ENCODE measurements at regions not wholly inside any gene's neighbourhood (a gene's known extent, or its start where the extent isn't known, plus 50 kb on each side); places are given as distances from the start of the nearest gene placed in this dataset.
A peak's percentile ranks its signal among the peaks of the same experiment; 100 is the strongest.
"Not testable (repeated sequence)": the region's sequence is repeated elsewhere in the genome, so short reads cannot be mapped to it uniquely, and the experiment has no call there.

- DNase-seq: not testable (repeated sequence)
Measured at GRCh38 chr7:45807832-45808231, 65.0 kb downstream of the CCDC201 start.

GRCh38 chr7:45802214-45802613 lies 70.7 kb downstream of the CCDC201 start:
- not testable (repeated sequence) for DNase-seq

GRCh38 chr7:45797264-45797663 lies 75.6 kb downstream of the CCDC201 start:
- peak; percentile 82 for DNase-seq

GRCh38 chr7:45789641-45790040 lies 83.2 kb downstream of the CCDC201 start:
- peak; percentile 44 for DNase-seq

GRCh38 chr7:45785724-45786123 lies 87.2 kb downstream of the CCDC201 start:
- DNase-seq: not testable (repeated sequence)

- DNase-seq: not testable (repeated sequence)
Measured at GRCh38 chr7:45784775-45785174, 88.1 kb downstream of the CCDC201 start.

Data from fibroblast of skin of right biceps (primary cell).